ENCODE measurements at regions not wholly inside any gene's neighbourhood (a gene's known extent, or its start where the extent isn't known, plus 50 kb on each side); places are given as distances from the start of the nearest gene placed in this dataset.
"Not testable (repeated sequence)": the region's sequence is repeated elsewhere in the genome, so short reads cannot be mapped to it uniquely, and the experiment has no call there.

- DNase-seq (ENCODE audit: low read depth) = not testable (repeated sequence)
Measured at GRCh38 chrX:120702337-120702736, 72.5 kb upstream of the C1GALT1C1 start.

- DNase-seq (ENCODE audit: low read depth) = no peak
Measured at GRCh38 chrX:120697053-120697452, 67.2 kb upstream of the C1GALT1C1 start.

- DNase-seq (ENCODE audit: low read depth) = no peak
Measured at GRCh38 chrX:120692319-120692718, 62.5 kb upstream of the C1GALT1C1 start.

GRCh38 chrX:120690941-120691340 lies 61.1 kb upstream of the C1GALT1C1 start:
- no peak for DNase-seq (ENCODE audit: low read depth)

- no peak for DNase-seq (ENCODE audit: low read depth)
Measured at GRCh38 chrX:120690344-120690743, 60.5 kb upstream of the C1GALT1C1 start.

- DNase-seq (ENCODE audit: low read depth) = no peak
Measured at GRCh38 chrX:120680090-120680489, 50.2 kb upstream of the C1GALT1C1 start.

Measured in RPMI7951 (cell line).